NCI-H2196 treated with DMSO at 0.1 percent for 48 hours (cell line): ENCODE measurements at regions not wholly inside any gene's neighbourhood (a gene's known extent, or its start where the extent isn't known, plus 50 kb on each side); places are given as distances from the start of the nearest gene placed in this dataset.
"Not testable (repeated sequence)": the region's sequence is repeated elsewhere in the genome, so short reads cannot be mapped to it uniquely, and the experiment has no call there.

Source experiments
- DNase-seq: peaks from one replicate; lab custom pipeline; 2025; ENCODE audit not compliant: unreplicated experiment; lab: John Stamatoyannopoulos, UW

GRCh38 chr1:60891765-60892164 lies 190.6 kb upstream of the NFIA start:
- DNase-seq, result no peak

DNA sequence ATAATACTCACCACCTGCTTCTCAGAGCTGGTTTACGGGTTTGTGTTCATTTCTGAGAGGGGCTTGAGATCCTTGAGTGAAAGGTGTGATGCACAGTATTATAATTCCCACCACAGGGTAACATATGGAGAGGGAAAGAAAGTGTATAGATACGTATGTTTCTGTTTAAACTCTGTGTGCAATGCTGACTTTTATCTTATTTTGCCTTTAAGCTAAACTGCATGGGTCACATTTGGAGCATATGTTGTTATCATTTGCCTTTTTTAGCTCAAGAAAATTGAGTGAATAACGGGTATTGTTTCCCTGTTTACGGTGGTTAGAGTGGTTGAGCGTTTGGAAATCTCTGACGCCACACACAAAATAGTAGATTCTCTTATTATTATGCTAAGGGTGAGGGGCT lies 191.1 kb upstream of the NFIA start:
- DNase-seq, result no peak

DNA sequence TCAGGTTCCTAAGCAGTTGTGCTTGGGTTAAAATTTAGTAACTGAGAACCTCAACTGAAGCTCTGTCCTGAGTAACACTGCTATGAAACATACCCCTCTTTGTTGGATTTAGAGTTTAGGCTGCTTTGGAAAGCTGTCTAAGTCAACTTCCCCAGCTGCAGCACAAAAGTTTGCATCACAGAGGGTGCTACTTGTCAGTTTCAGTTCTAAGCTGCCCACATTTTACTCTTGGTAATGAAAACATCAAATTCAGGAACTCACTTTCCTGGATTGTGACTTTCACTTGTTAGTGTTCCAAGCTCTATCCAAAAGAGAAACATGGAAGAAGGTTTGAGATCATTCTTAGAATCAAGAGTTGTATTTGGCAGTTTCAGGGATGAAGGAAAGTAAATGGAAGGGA lies 191.7 kb upstream of the NFIA start:
- DNase-seq, result no peak

GRCh38 chr1:60889709-60890108 lies 192.7 kb upstream of the NFIA start:
- DNase-seq, result no peak

DNA sequence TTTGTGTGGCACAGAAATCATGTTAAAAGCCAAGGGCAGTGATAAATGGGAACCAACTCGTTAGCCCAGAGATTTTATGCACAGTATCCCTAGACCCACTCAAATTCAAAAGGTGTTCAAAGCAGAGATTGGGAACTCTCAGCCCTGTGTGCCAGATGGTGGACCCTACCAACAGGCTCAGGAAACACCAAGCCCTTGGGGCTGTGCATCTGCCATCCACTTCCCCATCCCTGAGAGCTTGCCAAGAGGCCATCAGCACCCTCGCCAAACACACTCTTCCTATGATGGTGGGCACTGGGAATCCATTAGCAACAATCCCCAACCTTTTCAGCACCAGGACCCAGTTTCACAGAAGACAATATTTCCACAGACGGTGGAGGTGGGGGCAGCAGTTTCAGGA lies 194.2 kb upstream of the NFIA start:
- no peak for DNase-seq

DNA sequence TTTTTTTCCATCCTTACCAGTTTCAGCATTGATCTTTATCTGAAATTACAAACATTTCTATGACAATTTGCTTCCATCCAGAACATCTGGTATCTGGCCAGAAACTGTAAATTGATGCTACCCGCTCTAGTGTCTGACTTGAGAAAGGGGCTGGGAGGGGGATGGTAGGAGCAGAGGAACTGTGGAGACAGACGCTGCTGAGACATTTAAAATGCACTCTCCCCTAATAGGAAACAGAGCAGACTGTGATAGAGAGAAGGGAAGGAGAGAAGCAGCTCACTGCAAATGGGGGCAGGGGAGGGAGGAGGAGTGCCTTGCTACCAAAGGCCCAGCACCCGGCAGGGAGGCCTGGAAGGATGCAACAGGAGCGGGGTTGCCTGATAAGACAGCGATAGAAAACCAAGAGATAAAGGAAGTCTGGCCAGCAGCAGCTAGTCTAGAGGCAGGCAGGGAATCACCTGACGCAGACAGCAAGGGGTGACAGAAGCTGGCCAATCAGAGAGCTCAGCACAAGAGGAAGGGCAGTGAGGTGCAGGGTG lies 195.5 kb upstream of the NFIA start:
- no peak for DNase-seq

- no peak for DNase-seq
These were observed 196.3 kb upstream of the NFIA start for GRCh38 chr1:60886090-60886489.

- DNase-seq, result no peak
These were observed 202.2 kb upstream of the NFIA start for GRCh38 chr1:60880202-60880601.

- DNase-seq, result no peak
These were observed 204.0 kb upstream of the NFIA start for GRCh38 chr1:60878323-60878722.

DNA sequence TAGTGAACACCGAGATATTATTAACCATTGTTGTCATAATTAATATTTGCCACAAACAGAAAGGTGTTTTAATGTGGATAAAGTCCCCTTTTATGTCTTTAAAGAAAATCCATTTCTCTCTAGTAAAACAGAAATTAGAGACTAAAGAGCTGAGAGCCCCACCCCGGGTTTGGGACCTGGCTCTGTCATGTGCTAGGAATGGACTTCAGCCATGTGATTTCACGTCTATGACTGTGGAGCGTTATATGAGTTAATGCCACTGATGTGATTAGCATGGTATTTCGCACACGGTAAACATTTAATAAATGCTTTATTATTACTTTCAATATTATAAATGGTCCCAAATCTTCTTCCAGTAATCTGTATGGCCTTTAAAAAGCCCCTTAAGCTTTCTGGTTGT lies 205.0 kb upstream of the NFIA start:
- DNase-seq, result no peak

GRCh38 chr1:60876952-60877351 lies 205.4 kb upstream of the NFIA start:
- no peak for DNase-seq

DNA sequence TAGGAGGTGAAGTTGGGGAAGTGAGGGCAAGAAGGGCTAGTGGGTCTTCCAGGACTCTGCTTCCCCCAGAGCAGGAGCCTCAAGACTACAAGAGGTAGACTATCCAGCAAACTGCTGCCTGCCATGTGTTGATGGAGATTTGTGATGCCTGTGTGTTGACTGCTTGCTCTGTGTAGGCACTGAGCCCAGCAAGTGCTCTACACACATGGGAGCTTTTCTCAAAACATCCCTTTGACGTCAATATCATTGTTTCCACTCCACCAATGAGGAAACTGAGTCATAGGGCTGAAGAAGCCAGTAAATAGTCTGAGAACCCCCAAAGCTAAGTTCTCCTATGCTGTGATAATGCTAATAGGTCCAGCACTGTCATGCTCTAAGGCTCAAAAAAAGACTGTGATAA lies 207.2 kb upstream of the NFIA start:
- no peak for DNase-seq

- no peak for DNase-seq
These were observed 207.6 kb upstream of the NFIA start for GRCh38 chr1:60874718-60875117.

- DNase-seq, result not testable (repeated sequence)
These were observed 209.0 kb upstream of the NFIA start for GRCh38 chr1:60873396-60873795.

GRCh38 chr1:60872426-60873054 lies 209.8 kb upstream of the NFIA start:
- DNase-seq, result no peak

DNA sequence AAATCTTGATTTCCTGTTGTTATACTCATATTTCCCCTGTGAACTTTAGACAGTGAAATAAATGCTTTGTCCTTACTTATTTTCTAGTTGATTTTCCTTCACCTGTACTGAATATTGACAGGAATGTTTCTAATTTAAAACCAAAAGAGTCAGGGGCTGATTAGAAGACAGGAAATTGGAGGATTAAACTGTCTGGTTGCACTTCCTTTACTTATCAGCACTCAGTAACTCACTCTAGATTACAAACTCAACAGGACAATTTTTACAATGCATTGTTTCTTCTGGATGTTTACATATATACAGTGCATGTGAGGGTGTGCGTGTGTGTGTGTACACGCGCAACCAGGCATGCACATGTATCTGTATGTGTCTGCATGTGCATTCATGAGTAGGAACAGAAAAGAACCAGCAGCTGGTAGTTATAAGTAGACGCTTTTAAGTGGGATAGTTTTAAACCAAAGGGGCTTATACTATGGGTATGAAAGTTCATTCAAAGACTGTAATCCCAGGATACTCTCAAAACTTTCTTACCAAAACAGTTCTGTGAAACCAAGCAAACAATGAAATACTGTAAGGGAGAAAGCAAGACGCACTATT lies 212.0 kb upstream of the NFIA start:
- DNase-seq, result no peak

DNA sequence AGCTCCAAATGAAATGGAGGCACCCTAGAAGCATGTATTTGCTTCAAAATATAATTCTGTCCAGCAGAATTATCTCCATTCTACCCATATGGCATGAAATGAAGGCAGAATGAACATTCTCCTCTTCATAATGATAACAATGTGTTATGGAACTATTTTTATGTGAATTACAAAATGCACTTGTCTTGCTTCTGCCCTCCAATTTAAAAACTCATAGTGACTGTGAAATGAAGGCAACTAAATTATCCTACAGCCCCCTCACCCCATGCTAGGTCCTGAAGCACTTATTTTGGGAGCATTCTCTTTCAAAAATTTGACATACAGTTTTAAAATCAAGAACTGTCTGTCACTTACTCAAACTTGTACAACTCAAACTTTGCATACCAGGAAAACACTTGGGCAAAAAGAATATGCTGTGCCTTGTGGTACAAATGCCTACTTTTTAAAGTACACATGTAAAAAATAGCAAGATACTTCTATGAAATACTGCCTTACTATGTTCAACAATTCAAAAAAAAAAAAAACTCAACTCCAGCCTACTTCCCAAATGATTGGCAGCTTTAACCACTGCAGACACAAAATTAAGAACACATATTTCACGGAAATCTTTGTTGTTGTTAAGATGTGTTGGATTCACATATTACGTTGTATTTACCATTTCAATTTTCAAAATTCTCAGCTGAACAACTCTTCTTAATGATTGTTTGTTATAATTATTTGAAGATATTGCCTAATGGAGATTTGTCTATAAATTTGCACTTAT lies 213.3 kb upstream of the NFIA start:
- no peak for DNase-seq

- no peak for DNase-seq
These were observed 214.6 kb upstream of the NFIA start for GRCh38 chr1:60867782-60868181.

- DNase-seq, result no peak
These were observed 215.3 kb upstream of the NFIA start for GRCh38 chr1:60866917-60867531.

DNA sequence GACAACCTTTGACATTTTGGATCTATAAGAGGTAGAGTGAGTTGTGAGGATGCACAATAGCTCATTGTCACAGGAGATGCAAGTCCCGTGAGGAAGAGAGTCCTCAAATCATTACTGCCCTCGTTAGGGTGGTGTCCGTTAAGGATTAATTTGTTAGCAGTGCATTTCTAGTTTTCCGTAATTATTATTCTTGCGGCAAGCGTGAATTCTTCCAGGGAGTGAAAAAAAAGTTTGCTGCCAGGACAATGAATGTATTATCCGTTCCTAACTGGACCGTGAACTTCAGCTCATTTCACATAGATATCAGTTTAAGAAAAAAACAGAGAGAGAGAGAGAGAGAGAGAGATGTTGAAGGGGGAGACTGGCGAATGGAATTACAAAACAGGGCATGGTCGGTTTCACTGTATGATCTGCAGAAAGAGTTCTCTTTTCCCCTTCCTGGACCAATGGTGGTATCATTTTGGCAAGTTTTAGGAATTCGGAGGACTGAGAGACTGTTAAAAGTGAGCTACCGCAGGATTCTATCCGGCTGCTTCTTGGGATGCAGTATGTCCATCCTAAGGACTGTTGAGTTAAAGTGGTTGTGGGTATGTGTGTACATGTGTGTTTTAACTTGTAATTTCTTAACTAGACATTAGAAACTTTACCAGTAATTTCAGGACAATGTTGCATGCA lies 216.0 kb upstream of the NFIA start:
- DNase-seq, result no peak

- no peak for DNase-seq
These were observed 217.2 kb upstream of the NFIA start for GRCh38 chr1:60865166-60865565.
